GM23338 (cell line): ENCODE measurements at regions not wholly inside any gene's neighbourhood (a gene's known extent, or its start where the extent isn't known, plus 50 kb on each side); places are given as distances from the start of the nearest gene placed in this dataset.

ENCODE experiments used
- ATAC-seq: fragments of 200-7000 bp; cut with Tn5 transposase; 3 replicates; pipeline ENCODE4 v1.9.1; 2020
- DNase-seq: peaks from one replicate; pipeline ENCODE4 v3.0.0-alpha.2; 2015; ENCODE audit warnings: low spot score
- H2AFZ ChIP-seq: fragments of 200-600 bp; sonication (generic); 2 replicates; pipeline ENCODE4 v1.8.0; 2016; ENCODE audit warnings: antibody characterized with exemption, mild to moderate bottlenecking, moderate library complexity
- H3F3A ChIP-seq: fragments of 200-600 bp; sonication (generic); replicated peaks from 2 replicates; pipeline ENCODE4 v1.8.0; 2017; ENCODE audit warnings: antibody characterized with exemption, mixed run types, low read depth
- H3K27ac ChIP-seq: fragments of 200-600 bp; sonication (generic); 2 replicates; pipeline ENCODE4 v1.6.1; 2016; ENCODE audit warnings: low read depth
- H3K27me3 ChIP-seq: fragments of 200-600 bp; sonication (generic); 2 replicates; pipeline ENCODE4 v1.8.0; 2016; ENCODE audit warnings: mild to moderate bottlenecking, mixed run types, moderate library complexity; ENCODE audit not compliant: insufficient read depth
- H3K36me3 ChIP-seq: fragments of 200-600 bp; sonication (generic); 2 replicates; pipeline ENCODE4 v1.8.0; 2016; ENCODE audit warnings: mild to moderate bottlenecking; ENCODE audit not compliant: insufficient read depth
- H3K4me1 ChIP-seq: fragments of 200-600 bp; sonication (generic); 2 replicates; pipeline ENCODE4 v1.8.0; 2016; ENCODE audit warnings: mild to moderate bottlenecking, moderate library complexity; ENCODE audit not compliant: insufficient read depth
- H3K4me2 ChIP-seq: fragments of 200-600 bp; sonication (generic); 2 replicates; pipeline ENCODE4 v1.7.1; 2017; ENCODE audit warnings: mixed run types
- H3K4me3 ChIP-seq: fragments of 200-600 bp; sonication (generic); 2 replicates; pipeline ENCODE4 v1.6.1; 2016; ENCODE audit warnings: mixed run types
- H3K79me2 ChIP-seq: fragments of 200-600 bp; sonication (generic); replicated peaks from 2 replicates; pipeline ENCODE4 v1.8.0; 2017; ENCODE audit warnings: mild to moderate bottlenecking; ENCODE audit not compliant: insufficient read depth
- H3K9me2 ChIP-seq: fragments of 200-600 bp; sonication (generic); 2 replicates; pipeline ENCODE4 v1.8.0; 2017; ENCODE audit not compliant: insufficient read depth
- H4K20me1 ChIP-seq: fragments of 200-600 bp; sonication (generic); replicated peaks from 2 replicates; pipeline ENCODE4 v1.8.0; 2017; ENCODE audit warnings: mild to moderate bottlenecking; ENCODE audit not compliant: insufficient read depth
- H3K27ac Mint-ChIP-seq: 2 replicates; pipeline ENCODE4 v1.8.0; 2020; ENCODE audit warnings: inconsistent platforms, mild to moderate bottlenecking, moderate library complexity, mixed read lengths
- H3K27me3 Mint-ChIP-seq: 3 replicates; pipeline ENCODE4 v1.8.0; 2022; ENCODE audit warnings: low read depth, mild to moderate bottlenecking, moderate library complexity, mixed read lengths, inconsistent platforms; ENCODE audit not compliant: insufficient read depth, poor library complexity
- H3K36me3 Mint-ChIP-seq: 3 replicates; pipeline ENCODE4 v1.8.0; 2021; ENCODE audit warnings: low read depth, mild to moderate bottlenecking, inconsistent platforms, moderate library complexity, mixed read lengths
- H3K4me1 Mint-ChIP-seq: 3 replicates; pipeline ENCODE4 v1.8.0; 2020; ENCODE audit warnings: mild to moderate bottlenecking, inconsistent platforms, mixed read lengths
- H3K4me3 Mint-ChIP-seq: 3 replicates; pipeline ENCODE4 v1.8.0; 2021; ENCODE audit warnings: moderate library complexity, mild to moderate bottlenecking, inconsistent platforms, mixed read lengths
- H3K9me3 Mint-ChIP-seq: 3 replicates; pipeline ENCODE4 v1.8.0; 2020; ENCODE audit warnings: moderate library complexity, mild to moderate bottlenecking, inconsistent platforms, mixed read lengths
- CREB1 ChIP-seq: fragments of 250-450 bp; sonication (Bioruptor Pico); IDR thresholded peaks from 2 replicates; pipeline ENCODE4 v1.5.0; 2020; ENCODE audit warnings: low read depth, mild to moderate bottlenecking, moderate library complexity
- ETS1 ChIP-seq: IDR thresholded peaks from 2 replicates; pipeline ENCODE4 v1.6.1; 2016; ENCODE audit warnings: antibody characterized with exemption
- EZH2phosphoT487 ChIP-seq: fragments of 200-600 bp; sonication (generic); IDR thresholded peaks from one replicate; pipeline ENCODE4 v1.8.1; 2018; ENCODE audit warnings: antibody characterized with exemption; ENCODE audit not compliant: unreplicated experiment
- NANOG ChIP-seq: IDR thresholded peaks from 2 replicates; pipeline ENCODE4 v1.6.1; 2016; ENCODE audit warnings: antibody characterized with exemption, borderline replicate concordance
- STAT1 ChIP-seq: IDR thresholded peaks from one replicate; pipeline ENCODE4 v1.6.1; 2016; ENCODE audit warnings: antibody characterized with exemption; ENCODE audit not compliant: unreplicated experiment
- ZNF114 ChIP-seq: fragments of 250-450 bp; sonication (Bioruptor Pico); IDR thresholded peaks from 2 replicates; pipeline ENCODE4 v1.5.0; 2020; ENCODE audit warnings: mild to moderate bottlenecking, moderate library complexity
- ZNF331 ChIP-seq: fragments of 250-450 bp; sonication (Bioruptor Pico); IDR thresholded peaks from 2 replicates; pipeline ENCODE4 v1.5.0; 2020; ENCODE audit warnings: low read depth, mild to moderate bottlenecking, moderate library complexity
- ZNF462 ChIP-seq: fragments of 250-450 bp; sonication (Bioruptor Pico); IDR thresholded peaks from 2 replicates; pipeline ENCODE4 v1.5.0; 2020; ENCODE audit warnings: mild to moderate bottlenecking, moderate library complexity

GRCh38 chr13:109667056-109667455, 119.3 kb downstream of the IRS2 start (continued):
- TF ChIP-seq CREB1 (CRISPR knock-in tag) (no peak), ETS1 (no peak), ZNF462 (no peak)

GRCh38 chr13:109666656-109667055, 119.7 kb downstream of the IRS2 start:
- Histone ChIP-seq H3K4me3 (no peak overlapping the region), H3F3A (no peaks in the 10 kb centered on the region), H3K27ac (no peak overlapping the region), H3K4me1 (no peaks in the 10 kb centered on the region), H2AFZ (no peak overlapping the region), H3K27me3 (no peaks in the 10 kb centered on the region), H3K4me2 (no peak overlapping the region), H3K79me2 (no peaks in the 10 kb centered on the region), H3K9me2 (no peaks in the 10 kb centered on the region), H3K36me3 (no peaks in the 10 kb centered on the region), H4K20me1 (no peaks in the 10 kb centered on the region)
- H3K9me3 Mint-ChIP-seq: no peaks in the 10 kb centered on the region
- no peak for DNase-seq
- no peaks in the 10 kb centered on the region for H3K36me3 Mint-ChIP-seq
- no peak for ATAC-seq
- no peak overlapping the region for H3K4me3 Mint-ChIP-seq
- peaks cover 11% of the 10 kb centered on the region; the same call in 2 of the 3 replicates for H3K4me1 Mint-ChIP-seq
- H3K27ac Mint-ChIP-seq: no peak overlapping the region
- H3K27me3 Mint-ChIP-seq: peaks cover 6% of the 10 kb centered on the region
- TF ChIP-seq ZNF114: no peak
- no peak for TF ChIP-seq ZNF462
- no peak for TF ChIP-seq NANOG
- no peak for TF ChIP-seq ETS1
- no peak for TF ChIP-seq ZNF331 (CRISPR knock-in tag)
- TF ChIP-seq STAT1: no peak
- TF ChIP-seq EZH2phosphoT487: no peak
